Sigmoid colon (tissue), 4 donors: ENCODE measurements at regions not wholly inside any gene's neighbourhood (a gene's known extent, or its start where the extent isn't known, plus 50 kb on each side); places are given as distances from the start of the nearest gene placed in this dataset.
"Not testable (repeated sequence)": the region's sequence is repeated elsewhere in the genome, so short reads cannot be mapped to it uniquely, and the experiment has no call there.

ENCODE experiments used
- CTCF ChIP-seq, 4 experiments: fragments of 450-650 bp in 3 of 4; fragments of 200-600 bp in 1 of 4; IDR thresholded peaks; one replicate each; pipeline ENCODE4 v1.5.1; 2016 to 2019; ENCODE audit warnings: antibody characterized with exemption in 4 of 4, mild to moderate bottlenecking in 3 of 4, moderate library complexity in 2 of 4
- POLR2AphosphoS5 ChIP-seq, 4 donors: sonication (generic); formaldehyde crosslinking; IDR thresholded peaks; one replicate each; pipeline ENCODE4 v1.6.1; 2017; ENCODE audit warnings: antibody characterized with exemption in 4 of 4

- TF ChIP-seq POLR2AphosphoS5, CTCF (IDR thresholded peaks at IDR 0.05): not testable (repeated sequence)
Observed at GRCh38 chr21:9815181-9815789, 706.1 kb upstream of the TPTE start.
